ENCODE measurements at regions not wholly inside any gene's neighbourhood (a gene's known extent, or its start where the extent isn't known, plus 50 kb on each side); places are given as distances from the start of the nearest gene placed in this dataset.

- no peak for DNase-seq
These were observed 820.7 kb upstream of the INTU start for GRCh38 chr4:126812076-126812475.

- DNase-seq, result no peak
These were observed 812.1 kb upstream of the INTU start for GRCh38 chr4:126820631-126821030.

GRCh38 chr4:126821152-126821551, 811.6 kb upstream of the INTU start:
- no peak for DNase-seq

GRCh38 chr4:126825083-126825482, 807.7 kb upstream of the INTU start:
- no peak for DNase-seq

GRCh38 chr4:126827669-126828068, 805.1 kb upstream of the INTU start:
- DNase-seq, result no peak

- no peak for DNase-seq
These were observed 797.9 kb upstream of the INTU start for GRCh38 chr4:126834854-126835253.

GRCh38 chr4:126838941-126839679, 793.6 kb upstream of the INTU start:
- no peak for DNase-seq

- DNase-seq, result no peak
These were observed 789.2 kb upstream of the INTU start for GRCh38 chr4:126843492-126844067.

- DNase-seq, result no peak
These were observed 782.5 kb upstream of the INTU start for GRCh38 chr4:126850286-126850685.

- no peak for DNase-seq
These were observed 781.4 kb upstream of the INTU start for GRCh38 chr4:126851391-126851790.

GRCh38 chr4:126853715-126854114, 779.0 kb upstream of the INTU start:
- no peak for DNase-seq

- DNase-seq, result no peak
These were observed 775.9 kb upstream of the INTU start for GRCh38 chr4:126856906-126857305.

GRCh38 chr4:126859314-126859713, 773.4 kb upstream of the INTU start:
- DNase-seq, result no peak

GRCh38 chr4:126859872-126860271, 772.9 kb upstream of the INTU start:
- DNase-seq, result no peak

- DNase-seq, result no peak
These were observed 772.4 kb upstream of the INTU start for GRCh38 chr4:126860308-126860707.

- no peak for DNase-seq
These were observed 762.8 kb upstream of the INTU start for GRCh38 chr4:126869967-126870366.

- DNase-seq, result no peak
These were observed 760.9 kb upstream of the INTU start for GRCh38 chr4:126871810-126872209.

- no peak for DNase-seq
These were observed 758.2 kb upstream of the INTU start for GRCh38 chr4:126874533-126874932.

GRCh38 chr4:126888968-126889367, 743.8 kb upstream of the INTU start:
- DNase-seq, result no peak

- no peak for DNase-seq
These were observed 742.4 kb upstream of the INTU start for GRCh38 chr4:126890383-126890782.

- DNase-seq, result no peak
These were observed 741.8 kb upstream of the INTU start for GRCh38 chr4:126890994-126891393.

GRCh38 chr4:126894963-126895362, 737.8 kb upstream of the INTU start:
- DNase-seq, result no peak

- DNase-seq, result no peak
These were observed 736.7 kb upstream of the INTU start for GRCh38 chr4:126895988-126896570.

GRCh38 chr4:126897038-126897437, 735.7 kb upstream of the INTU start:
- no peak for DNase-seq

GRCh38 chr4:126898815-126899214, 733.9 kb upstream of the INTU start:
- no peak for DNase-seq

All from AML-193 (cell line).